ENCODE measurements at regions not wholly inside any gene's neighbourhood (a gene's known extent, or its start where the extent isn't known, plus 50 kb on each side); places are given as distances from the start of the nearest gene placed in this dataset.

- TF ChIP-seq, protein P1, sequence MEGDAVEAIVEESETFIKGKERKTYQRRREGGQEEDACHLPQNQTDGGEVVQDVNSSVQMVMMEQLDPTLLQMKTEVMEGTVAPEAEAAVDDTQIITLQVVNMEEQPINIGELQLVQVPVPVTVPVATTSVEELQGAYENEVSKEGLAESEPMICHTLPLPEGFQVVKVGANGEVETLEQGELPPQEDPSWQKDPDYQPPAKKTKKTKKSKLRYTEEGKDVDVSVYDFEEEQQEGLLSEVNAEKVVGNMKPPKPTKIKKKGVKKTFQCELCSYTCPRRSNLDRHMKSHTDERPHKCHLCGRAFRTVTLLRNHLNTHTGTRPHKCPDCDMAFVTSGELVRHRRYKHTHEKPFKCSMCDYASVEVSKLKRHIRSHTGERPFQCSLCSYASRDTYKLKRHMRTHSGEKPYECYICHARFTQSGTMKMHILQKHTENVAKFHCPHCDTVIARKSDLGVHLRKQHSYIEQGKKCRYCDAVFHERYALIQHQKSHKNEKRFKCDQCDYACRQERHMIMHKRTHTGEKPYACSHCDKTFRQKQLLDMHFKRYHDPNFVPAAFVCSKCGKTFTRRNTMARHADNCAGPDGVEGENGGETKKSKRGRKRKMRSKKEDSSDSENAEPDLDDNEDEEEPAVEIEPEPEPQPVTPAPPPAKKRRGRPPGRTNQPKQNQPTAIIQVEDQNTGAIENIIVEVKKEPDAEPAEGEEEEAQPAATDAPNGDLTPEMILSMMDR (IDR thresholded peaks at IDR 0.05): no peak
- TF ChIP-seq ZFX (IDR thresholded peaks at IDR 0.05; ENCODE audit: borderline replicate concordance): no peak
Observed at GRCh38 chr5:2013301-2014057, 130.8 kb upstream of the IRX4 start.
